H1 (cell line): ENCODE measurements at regions not wholly inside any gene's neighbourhood (a gene's known extent, or its start where the extent isn't known, plus 50 kb on each side); places are given as distances from the start of the nearest gene placed in this dataset.

Source experiments
- CTCF ChIA-PET: fragments of 300-600 bp; sonication (Branson Sonifier 250); formaldehyde crosslinking; loops from one replicate; lab custom pipeline; 2021; ENCODE audit not compliant: partially characterized antibody; lab: Charles Lee
- POLR2A ChIA-PET: fragments of 300-600 bp; sonication (Branson Sonifier 250); formaldehyde crosslinking; loops from one replicate; lab custom pipeline; 2021; ENCODE audit warnings: inconsistent platforms; ENCODE audit not compliant: partially characterized antibody; lab: Charles Lee
- DNase-seq, 2 experiments: peaks; one replicate each; pipeline versions ENCODE4 v3.0.0 to v3.0.0-alpha.2; 2010 to 2022; ENCODE audit warnings: low spot score in 2 of 2, low read depth in 1 of 2, mixed read lengths in 1 of 2
- FAIRE-seq: peaks from 2 replicates; lab custom pipeline; 2011; peaks lifted over from hg19 to GRCh38; lab: Jason Lieb, UNC
- H2AFZ ChIP-seq: 2 replicates; pipeline ENCODE4 v1.8.1; 2012; ENCODE audit warnings: low read length, inconsistent platforms
- H2AK5ac ChIP-seq: 2 replicates; pipeline ENCODE4 v1.6.1; 2013; ENCODE audit warnings: low read depth, low read length
- H2BK120ac ChIP-seq: replicated peaks from 2 replicates; pipeline ENCODE3; 2013; ENCODE audit warnings: low read depth, low read length, inconsistent platforms
- H2BK12ac ChIP-seq: 2 replicates; pipeline ENCODE4 v1.6.1; 2013; ENCODE audit warnings: low read depth, low read length
- H2BK15ac ChIP-seq: 2 replicates; pipeline ENCODE4 v1.6.1; 2013; ENCODE audit warnings: low read length
- H2BK20ac ChIP-seq: 2 replicates; pipeline ENCODE4 v1.6.1; 2013; ENCODE audit warnings: low read length
- H2BK5ac ChIP-seq: 2 replicates; pipeline ENCODE4 v1.6.1; 2013; ENCODE audit warnings: low read depth, low read length
- H3K14ac ChIP-seq: 2 replicates; pipeline ENCODE4 v1.6.1; 2013; ENCODE audit warnings: inconsistent platforms; ENCODE audit not compliant: insufficient read length
- H3K18ac ChIP-seq: 2 replicates; pipeline ENCODE4 v1.6.1; 2013; ENCODE audit warnings: low read length; ENCODE audit errors: extremely low read depth
- H3K23ac ChIP-seq: 2 replicates; pipeline ENCODE4 v1.6.1; 2013; ENCODE audit warnings: inconsistent platforms; ENCODE audit not compliant: insufficient read length
- H3K23me2 ChIP-seq: 2 replicates; pipeline ENCODE4 v1.6.1; 2013; ENCODE audit warnings: low read depth, low read length
- H3K27ac ChIP-seq: 2 replicates; pipeline ENCODE4 v1.6.1; 2011; ENCODE audit warnings: low read depth, low read length, inconsistent platforms
- H3K27me3 ChIP-seq, 4 experiments: replicated peaks in 1 of 4; 1 replicate in 1 of 4; 2 replicates in 3 of 4; pipeline versions ENCODE4 v1.6.1 to v1.8.1; 2011 to 2013; ENCODE audit warnings: low read length in 3 of 4, mild to moderate bottlenecking in 3 of 4, inconsistent platforms in 2 of 4, mixed read lengths in 2 of 4, moderate library complexity in 1 of 4; ENCODE audit not compliant: control insufficient read depth in 3 of 4, insufficient read depth in 3 of 4; ENCODE audit errors: extremely low read depth in 1 of 4
- H3K36me3 ChIP-seq, 4 experiments: 2 replicates each; pipeline versions ENCODE4 v1.6.1 to v1.8.1; 2011 to 2013; ENCODE audit warnings: mild to moderate bottlenecking in 4 of 4, low read length in 3 of 4, moderate library complexity in 2 of 4, control low read depth in 1 of 4, inconsistent platforms in 1 of 4; ENCODE audit not compliant: insufficient read depth in 4 of 4, control insufficient read depth in 2 of 4
- H3K4ac ChIP-seq: replicated peaks from 2 replicates; pipeline ENCODE3; 2013; ENCODE audit warnings: low read length, low read depth, mixed read lengths, inconsistent platforms; ENCODE audit not compliant: insufficient read length
- H3K4me1 ChIP-seq, 4 experiments: replicated peaks in 1 of 4; 1 replicate in 1 of 4; 2 replicates in 3 of 4; pipeline versions ENCODE4 v1.6.1 to v1.8.1; 2011 to 2013; ENCODE audit warnings: low read length in 3 of 4, inconsistent platforms in 2 of 4, mixed read lengths in 1 of 4; ENCODE audit not compliant: insufficient read depth in 4 of 4, control insufficient read depth in 3 of 4
- H3K4me2 ChIP-seq, 2 experiments: 2 replicates each; pipeline versions ENCODE4 v1.6.1 to v1.8.1; 2011 to 2013; ENCODE audit warnings: low read depth in 2 of 2, low read length in 2 of 2, control low read depth in 1 of 2, inconsistent platforms in 1 of 2, mild to moderate bottlenecking in 1 of 2; ENCODE audit not compliant: insufficient read depth in 1 of 2
- H3K4me3 ChIP-seq, 4 experiments: fragments of 200-600, 300-600 bp in 1 of 4; sonication (generic), shearing (Covaris generic), sonication (Bioruptor Twin) in 1 of 4; 2 replicates each; pipeline versions ENCODE4 v1.5.1 to v1.8.1; 2011 to 2016; ENCODE audit warnings: low read length in 4 of 4, low read depth in 3 of 4, control low read depth in 2 of 4, inconsistent platforms in 2 of 4, mild to moderate bottlenecking in 2 of 4, mixed read lengths in 1 of 4, moderate library complexity in 1 of 4; ENCODE audit not compliant: insufficient read depth in 2 of 4; ENCODE audit errors: extremely low read depth in 1 of 4
- H3K56ac ChIP-seq: replicated peaks from 2 replicates; pipeline ENCODE3; 2013; ENCODE audit warnings: low read depth, mild to moderate bottlenecking, mixed read lengths, low read length, inconsistent platforms; ENCODE audit not compliant: insufficient read length
- H3K79me1 ChIP-seq: 2 replicates; pipeline ENCODE4 v1.6.1; 2013; ENCODE audit warnings: low read depth, low read length, control low read depth
- H3K79me2 ChIP-seq, 2 experiments: 2 replicates each; pipeline versions ENCODE4 v1.6.1 to v1.8.1; 2012 to 2013; ENCODE audit warnings: low read length in 2 of 2, mild to moderate bottlenecking in 2 of 2, inconsistent platforms in 1 of 2; ENCODE audit not compliant: insufficient read depth in 2 of 2, control insufficient read depth in 1 of 2
- H3K9ac ChIP-seq, 4 experiments: replicated peaks in 1 of 4; 1 replicate in 1 of 4; 2 replicates in 3 of 4; pipeline versions ENCODE4 v1.6.1 to v1.8.1; 2011 to 2013; ENCODE audit warnings: low read depth in 3 of 4, low read length in 3 of 4, control low read depth in 2 of 4, mild to moderate bottlenecking in 2 of 4, moderate library complexity in 2 of 4, inconsistent platforms in 1 of 4; ENCODE audit errors: extremely low read depth in 1 of 4
- H3K9me3 ChIP-seq, 2 experiments: 2 replicates each; pipeline versions ENCODE4 v1.6.1 to v1.8.1; 2012 to 2013; ENCODE audit warnings: mild to moderate bottlenecking in 2 of 2, moderate library complexity in 2 of 2, control low read depth in 1 of 2, inconsistent platforms in 1 of 2, low read depth in 1 of 2, low read length in 1 of 2, mixed read lengths in 1 of 2; ENCODE audit not compliant: insufficient read depth in 2 of 2
- H4K20me1 ChIP-seq, 2 experiments: replicated peaks in 1 of 2; 2 replicates each; pipeline versions ENCODE3 to v1.8.1; 2011 to 2013; ENCODE audit warnings: inconsistent platforms in 2 of 2, low read length in 2 of 2, mild to moderate bottlenecking in 1 of 2; ENCODE audit not compliant: insufficient read depth in 2 of 2, control insufficient read depth in 1 of 2
- H4K5ac ChIP-seq: 2 replicates; pipeline ENCODE4 v1.6.1; 2013; ENCODE audit warnings: low read length, low read depth, mixed read lengths, inconsistent platforms; ENCODE audit not compliant: insufficient read length
- H4K8ac ChIP-seq: 2 replicates; pipeline ENCODE4 v1.8.0; 2013; ENCODE audit warnings: mild to moderate bottlenecking, moderate library complexity, low read length, inconsistent platforms; ENCODE audit not compliant: insufficient read depth; ENCODE audit errors: extremely low read depth
- H4K91ac ChIP-seq: replicated peaks from 2 replicates; pipeline ENCODE3; 2013; ENCODE audit warnings: low read length, mixed read lengths, inconsistent platforms; ENCODE audit not compliant: insufficient read length
- CHD1 ChIP-seq: IDR thresholded peaks from 2 replicates; pipeline ENCODE4 v1.6.1; 2012; ENCODE audit warnings: low read depth, low read length, improper control_type of control experiment
- GTF2F1 ChIP-seq: IDR thresholded peaks from 2 replicates; pipeline ENCODE4 v1.6.1; 2012; ENCODE audit warnings: low read depth, low read length, improper control_type of control experiment, borderline replicate concordance
- KDM5A ChIP-seq: fragments of 200-600 bp; IDR thresholded peaks from 2 replicates; pipeline ENCODE4 v1.7.1; 2012; ENCODE audit warnings: mild to moderate bottlenecking, low read length, inconsistent platforms, mixed read lengths
- RXRA ChIP-seq: IDR thresholded peaks from 2 replicates; pipeline ENCODE4 v1.6.1; 2011; ENCODE audit warnings: low read depth, mild to moderate bottlenecking, low read length, moderate library complexity; ENCODE audit not compliant: insufficient read depth

- no peak overlapping the region for H2BK120ac ChIP-seq
- H4K20me1 ChIP-seq, result no peaks in the 10 kb centered on the region
- no peak overlapping the region for H2BK15ac ChIP-seq
- no peak overlapping the region for H4K91ac ChIP-seq
- no peak overlapping the region for H3K23ac ChIP-seq
- no peaks in the 10 kb centered on the region for H3K79me2 ChIP-seq
- no peak overlapping the region for H2BK5ac ChIP-seq
- H2BK12ac ChIP-seq, result no peak overlapping the region
- no peaks in the 10 kb centered on the region for H3K9me3 ChIP-seq
- H3K4me2 ChIP-seq, result no peak overlapping the region
- no peak overlapping the region for H3K4me3 ChIP-seq
- no peak overlapping the region for H3K14ac ChIP-seq
- FAIRE-seq, result no peak
- no peaks in the 10 kb centered on the region for H3K36me3 ChIP-seq
- H3K56ac ChIP-seq, result no peak overlapping the region
- DNase-seq, result no peak
- no peak overlapping the region for H2AFZ ChIP-seq
- H4K5ac ChIP-seq, result no peak overlapping the region
- no peak overlapping the region for H2AK5ac ChIP-seq
- POLR2A ChIA-PET, result no interaction called here
- no peak overlapping the region for H3K18ac ChIP-seq
- H3K23me2 ChIP-seq, result no peaks in the 10 kb centered on the region
- H3K4ac ChIP-seq, result no peak overlapping the region
- no peak overlapping the region for H3K9ac ChIP-seq
- CTCF ChIA-PET, result no interaction called here
- no peak overlapping the region for H3K27ac ChIP-seq
- peaks cover 0 to 2% (median 0%) of the 10 kb centered on the region in 4 experiments; a peak in 1 of 7 replicates for H3K4me1 ChIP-seq
- H4K8ac ChIP-seq, result no peak overlapping the region
- no peaks in the 10 kb centered on the region for H3K79me1 ChIP-seq
- H3K27me3 ChIP-seq, result no peaks in the 10 kb centered on the region
- H2BK20ac ChIP-seq, result no peak overlapping the region
- TF ChIP-seq KDM5A (no peak), GTF2F1 (no peak), RXRA (no peak), CHD1 (no peak)
Measured at GRCh38 chr5:106014262-106014661, 1656.5 kb downstream of the EFNA5 start.
